ENCODE measurements at regions not wholly inside any gene's neighbourhood (a gene's known extent, or its start where the extent isn't known, plus 50 kb on each side); places are given as distances from the start of the nearest gene placed in this dataset.

GRCh38 chr10:9926003-9926402 lies 1091.7 kb upstream of the CELF2 start:
- no peak for TF ChIP-seq CTCF (conservative IDR thresholded peaks at IDR 0.05; ENCODE audit: low read depth)
- no peak overlapping the region for H3K27ac ChIP-seq
- ChIA-PET CTCF (no interaction called here), POLR2A (ENCODE audit: low non-redundant PET) (no interaction called here)
- DNase-seq (ENCODE audit: low spot score), result no peak

- DNase-seq (ENCODE audit: low spot score), result no peak
- POLR2A ChIA-PET (ENCODE audit: low non-redundant PET), result no interaction called here
- H3K27ac ChIP-seq, result no peak overlapping the region
- CTCF ChIA-PET, result no interaction called here
- TF ChIP-seq CTCF (conservative IDR thresholded peaks at IDR 0.05; ENCODE audit: low read depth), result no peak
Observed at GRCh38 chr10:9926881-9927280, 1090.8 kb upstream of the CELF2 start.

GRCh38 chr10:9939716-9940115 lies 1078.0 kb upstream of the CELF2 start:
- no peak overlapping the region for H3K27ac ChIP-seq
- POLR2A ChIA-PET (ENCODE audit: low non-redundant PET), result no interaction called here
- no peak for TF ChIP-seq CTCF (conservative IDR thresholded peaks at IDR 0.05; ENCODE audit: low read depth)
- CTCF ChIA-PET, result no interaction called here
- no peak for DNase-seq (ENCODE audit: low spot score)

GRCh38 chr10:9944690-9945089 lies 1073.0 kb upstream of the CELF2 start:
- no peak for TF ChIP-seq CTCF (conservative IDR thresholded peaks at IDR 0.05; ENCODE audit: low read depth)
- DNase-seq (ENCODE audit: low spot score), result no peak
- POLR2A ChIA-PET (ENCODE audit: low non-redundant PET), result no interaction called here
- CTCF ChIA-PET, result interaction anchor here (0.7 kb wide), 1 partner anchor 10 kb away, joined by 3 read pairs; no protein-coding TSS in a partner anchor
- no peak overlapping the region for H3K27ac ChIP-seq

GRCh38 chr10:9950070-9950469 lies 1067.6 kb upstream of the CELF2 start:
- POLR2A ChIA-PET (ENCODE audit: low non-redundant PET), result no interaction called here
- no peak for TF ChIP-seq CTCF (conservative IDR thresholded peaks at IDR 0.05; ENCODE audit: low read depth)

GRCh38 chr10:9951481-9952257 lies 1066.0 kb upstream of the CELF2 start:
- ChIA-PET CTCF (no interaction called here), POLR2A (ENCODE audit: low non-redundant PET) (no interaction called here)
- no peak for TF ChIP-seq CTCF (conservative IDR thresholded peaks at IDR 0.05; ENCODE audit: low read depth)
- no peak for DNase-seq (ENCODE audit: low spot score)
- no peak overlapping the region for H3K27ac ChIP-seq

More at GRCh38 chr10:9950070-9950469, 1067.6 kb upstream of the CELF2 start:
- CTCF ChIA-PET, result no interaction called here
- no peak overlapping the region for H3K27ac ChIP-seq
- DNase-seq (ENCODE audit: low spot score), result no peak

Data from RWPE1 (cell line).